H1 (cell line): ENCODE measurements at regions not wholly inside any gene's neighbourhood (a gene's known extent, or its start where the extent isn't known, plus 50 kb on each side); places are given as distances from the start of the nearest gene placed in this dataset.

Source experiments
- CBX5 ChIP-seq: fragments of 300-800, 300-1000 bp; sonication (generic); IDR thresholded peaks from 2 replicates; pipeline ENCODE4 v1.7.1; 2016; ENCODE audit warnings: antibody characterized with exemption, low read length, low read depth
- CREB1 ChIP-seq: IDR thresholded peaks from 2 replicates; pipeline ENCODE4 v1.6.1; 2012; ENCODE audit warnings: inconsistent platforms
- ZNF274 ChIP-seq: IDR thresholded peaks from 2 replicates; pipeline ENCODE4 v1.7.0; 2012; ENCODE audit warnings: low read length, borderline replicate concordance; ENCODE audit errors: extremely low read depth

- no peak for TF ChIP-seq CREB1
- no peak for TF ChIP-seq ZNF274
- TF ChIP-seq CBX5 = no peak
Observed at GRCh38 chr2:47264143-47264542, 87.8 kb upstream of the CALM2 start (continued).
